Activated CD8-positive, alpha-beta memory T cell treated with anti-CD3 and anti-CD28 coated beads, Interleukin-2, amount 50 U/mL, for 4 hours (primary cell): ENCODE measurements at regions not wholly inside any gene's neighbourhood (a gene's known extent, or its start where the extent isn't known, plus 50 kb on each side); places are given as distances from the start of the nearest gene placed in this dataset.
"Not testable (repeated sequence)": the region's sequence is repeated elsewhere in the genome, so short reads cannot be mapped to it uniquely, and the experiment has no call there.

Source experiments
- DNase-seq: peaks from one replicate; pipeline ENCODE4 v3.0.0-alpha.2; 2020

DNA sequence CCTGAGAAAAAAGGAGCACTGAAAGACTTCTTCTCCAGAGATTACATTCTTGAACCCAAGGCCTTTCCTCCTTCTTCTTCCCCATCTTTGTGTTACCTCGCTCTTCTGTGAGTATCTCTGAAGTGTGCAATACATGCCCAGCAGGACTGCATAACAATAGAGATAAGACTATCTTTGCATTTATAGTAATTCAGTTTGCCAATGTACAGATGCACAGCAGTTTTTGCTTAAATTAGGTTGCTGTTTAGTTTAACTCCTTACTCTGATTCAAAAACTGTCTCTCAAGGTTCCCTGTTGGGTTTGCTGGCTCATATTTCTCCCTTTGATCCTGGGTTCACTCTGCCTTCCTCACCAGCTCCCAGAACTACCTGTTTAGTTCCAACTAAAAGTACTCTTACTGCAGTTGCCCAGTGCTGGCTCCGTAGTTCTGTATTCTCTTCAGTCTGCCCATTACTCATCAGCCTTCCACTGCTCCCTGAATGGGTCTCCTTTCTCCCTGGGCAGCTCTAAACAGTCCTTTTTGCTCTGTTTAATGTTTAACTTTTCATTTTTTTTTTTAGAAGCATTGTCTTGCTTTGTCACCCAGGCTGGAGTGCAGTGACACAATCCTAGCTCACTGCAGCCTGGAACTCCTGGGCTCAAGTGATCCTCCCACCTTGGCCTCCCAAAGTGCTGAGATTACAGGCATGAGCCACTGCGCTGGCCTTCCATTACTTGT is 180.6 kb upstream of the CAND1 start:
- no peak for DNase-seq

DNA sequence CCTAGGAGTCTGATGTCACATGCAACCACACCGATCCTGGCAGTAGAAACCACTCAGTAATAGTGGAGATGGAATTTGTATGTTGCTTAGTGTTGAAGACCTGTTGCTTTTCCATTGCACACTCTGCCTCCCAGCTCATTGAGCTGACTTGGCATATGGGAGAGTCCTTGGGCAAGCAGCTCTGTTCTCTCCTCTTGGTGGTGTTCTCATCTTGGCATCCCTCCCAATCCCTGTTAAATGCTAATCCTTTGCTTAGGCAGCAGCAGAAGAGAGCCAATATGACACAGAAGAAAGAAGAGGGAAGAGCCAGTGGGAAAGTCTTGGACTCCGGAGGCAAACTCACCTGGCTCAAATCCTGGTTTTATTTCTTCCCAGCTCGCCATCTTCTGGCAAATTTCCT is 178.0 kb upstream of the CAND1 start:
- no peak for DNase-seq

DNA sequence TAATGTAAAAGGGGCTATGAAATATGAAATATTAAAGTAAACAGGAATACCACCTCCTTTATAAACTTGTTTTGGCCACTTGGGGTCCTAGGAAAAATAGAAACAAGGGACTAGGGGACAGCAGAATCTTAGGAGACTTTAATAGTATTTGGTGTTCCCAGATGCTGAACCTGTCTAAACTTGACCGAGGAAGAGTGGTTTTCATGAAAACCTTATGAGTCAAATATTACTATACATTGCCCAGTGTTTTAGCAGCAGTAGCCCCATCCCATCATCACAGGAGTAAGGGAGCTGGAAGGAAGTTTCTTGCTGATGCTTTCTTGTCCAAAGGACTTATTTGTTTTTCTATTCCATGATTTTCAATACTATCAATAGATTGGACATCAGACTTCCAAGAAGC is 177.5 kb upstream of the CAND1 start:
- DNase-seq, result no peak

DNA sequence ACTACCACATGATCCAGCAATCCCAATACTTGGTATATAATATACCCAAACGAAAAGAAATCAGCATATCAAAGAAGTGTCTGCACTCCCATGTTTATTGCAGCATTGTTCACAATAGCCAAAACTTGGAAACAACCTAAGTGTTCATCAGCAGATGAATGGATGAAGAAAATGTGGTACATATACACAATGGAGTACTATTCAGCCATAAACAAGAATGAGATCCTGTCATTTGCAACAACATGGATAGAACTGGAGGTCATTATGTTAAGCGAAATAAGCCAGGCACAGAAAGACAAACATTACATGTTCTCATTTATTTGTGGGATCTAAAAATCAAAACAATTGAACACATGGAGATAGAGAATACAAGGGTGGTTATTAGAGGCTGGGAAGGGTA is 176.2 kb upstream of the CAND1 start:
- not testable (repeated sequence) for DNase-seq

DNA sequence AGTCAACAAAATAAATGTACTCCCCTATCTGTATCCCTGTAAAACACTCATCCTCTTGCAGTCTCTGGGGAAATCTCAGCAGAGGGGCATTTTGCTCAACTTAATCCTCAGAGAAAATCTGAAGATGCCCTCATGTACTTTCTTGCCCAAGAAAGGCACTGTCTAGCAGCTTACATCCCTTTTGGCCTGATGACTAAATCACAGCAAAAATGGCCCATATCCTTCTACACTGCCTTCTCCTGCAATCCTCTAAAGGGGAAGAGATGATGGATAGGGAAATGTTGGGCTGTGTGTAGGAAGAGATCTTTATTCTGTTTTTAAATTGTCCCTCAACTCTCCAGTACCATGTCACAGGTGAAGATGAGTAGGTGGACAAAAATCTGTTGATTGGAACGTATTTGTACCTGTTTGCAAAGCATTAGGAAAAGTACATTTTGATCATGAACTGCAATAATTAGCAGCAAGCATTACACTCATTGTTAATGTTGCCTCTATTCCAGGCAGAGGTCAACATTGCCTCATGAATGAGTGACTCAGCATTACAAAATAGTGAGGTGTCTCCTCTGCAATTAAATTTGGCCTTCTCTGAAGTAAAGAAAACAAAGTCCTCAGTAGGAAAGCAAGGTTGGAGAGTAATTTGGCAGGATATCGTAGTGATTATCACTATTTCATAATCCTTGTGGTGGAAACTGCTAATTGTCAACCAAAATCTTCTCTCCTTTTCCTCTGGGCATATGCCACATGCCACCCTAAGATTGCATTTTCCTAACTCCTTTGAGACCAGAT is 172.4 kb upstream of the CAND1 start:
- no peak for DNase-seq

DNA sequence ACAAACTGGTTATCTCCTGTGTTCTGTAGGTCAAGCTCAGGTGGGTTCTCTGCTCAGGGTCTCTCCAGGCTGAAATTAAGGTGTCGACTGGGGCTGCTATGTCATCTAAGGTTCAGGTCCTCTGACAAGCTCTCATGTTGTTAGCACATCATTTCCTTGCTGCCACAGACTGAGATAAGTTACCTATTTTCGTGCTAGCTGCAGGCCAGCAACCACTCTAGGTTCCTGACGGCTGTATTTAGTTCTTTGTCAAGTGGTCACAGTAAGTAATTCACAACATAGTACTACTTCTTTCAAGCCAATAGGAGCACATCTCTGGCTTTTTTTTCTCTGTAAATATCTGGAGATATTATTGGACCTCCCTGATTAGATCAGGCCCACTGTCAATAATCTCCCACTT is 169.3 kb upstream of the CAND1 start:
- DNase-seq, result no peak

DNA sequence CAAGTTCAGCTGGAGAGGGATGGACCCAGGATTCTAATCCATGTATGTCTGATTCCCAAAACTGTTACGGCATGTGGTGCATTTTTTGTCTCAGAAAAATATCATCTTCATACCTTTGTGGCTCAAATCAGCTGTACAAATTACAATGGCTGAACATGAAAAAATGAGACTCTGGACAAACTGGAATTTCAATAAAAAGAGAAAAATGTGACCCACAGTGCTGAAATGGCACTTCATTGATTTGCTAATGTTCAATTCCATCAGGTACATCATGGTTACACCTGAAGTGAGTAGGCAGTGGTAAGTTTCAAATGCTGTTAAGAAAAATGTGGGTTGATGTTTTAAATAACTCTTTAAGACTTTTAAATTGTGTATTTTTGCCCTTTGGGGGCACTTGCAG is 165.6 kb upstream of the CAND1 start:
- no peak for DNase-seq

DNA sequence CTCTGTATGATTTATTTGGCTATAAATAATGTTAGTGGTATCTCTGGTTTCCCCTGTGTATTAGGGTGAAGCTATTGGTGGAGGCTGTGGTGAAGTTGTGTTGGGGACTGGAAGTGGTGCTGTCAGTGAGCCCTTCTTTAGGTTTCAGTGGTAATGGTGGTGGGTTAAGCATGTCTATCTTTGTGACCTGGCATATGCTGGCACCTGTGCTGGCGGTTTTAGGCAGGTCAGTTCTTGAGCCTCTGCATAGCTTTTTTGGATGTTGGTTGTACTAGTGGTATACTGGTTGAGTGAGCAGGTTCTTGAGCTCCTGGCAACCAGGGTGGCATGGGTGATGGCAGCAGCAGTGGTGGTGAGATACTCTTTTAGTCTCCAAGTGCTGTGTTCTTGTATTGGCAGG is 161.9 kb upstream of the CAND1 start:
- no peak for DNase-seq

DNA sequence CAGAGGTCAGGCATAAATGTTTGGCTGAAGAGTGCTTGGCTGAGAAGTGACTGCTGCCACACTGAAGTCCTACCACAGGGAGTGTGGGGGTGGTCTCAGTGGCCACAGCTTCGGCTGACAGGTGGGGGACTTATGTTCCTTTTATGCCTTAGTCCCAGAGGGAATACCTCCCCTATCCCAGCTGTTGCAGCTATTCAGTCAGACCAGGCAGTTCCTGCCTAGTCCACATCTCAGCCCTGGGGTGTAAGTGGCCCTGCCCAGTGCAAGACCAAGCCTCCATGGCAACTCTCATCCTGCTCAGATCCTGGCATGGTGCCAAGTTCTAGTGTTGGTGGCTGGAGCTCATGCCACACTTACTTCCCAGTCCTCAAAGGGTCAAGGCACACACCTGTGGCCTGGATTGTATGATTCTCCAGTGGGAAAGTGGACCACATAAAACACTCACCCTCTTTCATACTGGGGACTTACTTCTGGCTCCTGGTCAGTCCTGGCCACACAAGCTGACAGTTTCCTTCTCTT is 161.3 kb upstream of the CAND1 start:
- DNase-seq, result no peak

DNA sequence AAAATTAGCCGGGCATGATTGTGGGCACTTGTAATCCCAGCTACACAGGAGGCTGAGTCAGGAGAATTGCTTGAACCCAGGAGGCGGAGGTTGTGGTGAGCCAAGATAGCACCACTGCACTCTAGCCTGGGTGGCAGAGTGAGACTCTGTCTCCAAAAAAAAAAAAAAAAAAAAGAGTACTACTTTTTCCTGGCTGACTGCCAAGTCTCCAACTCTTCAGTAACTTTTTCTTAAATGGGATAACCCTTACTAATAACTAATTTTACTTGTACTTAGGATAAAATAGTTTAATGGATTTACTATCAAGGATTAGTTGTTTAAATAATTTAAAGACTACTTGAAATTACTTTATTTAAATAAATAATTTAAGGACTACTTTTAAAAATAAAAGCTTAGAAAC is 158.8 kb upstream of the CAND1 start:
- not testable (repeated sequence) for DNase-seq

DNA sequence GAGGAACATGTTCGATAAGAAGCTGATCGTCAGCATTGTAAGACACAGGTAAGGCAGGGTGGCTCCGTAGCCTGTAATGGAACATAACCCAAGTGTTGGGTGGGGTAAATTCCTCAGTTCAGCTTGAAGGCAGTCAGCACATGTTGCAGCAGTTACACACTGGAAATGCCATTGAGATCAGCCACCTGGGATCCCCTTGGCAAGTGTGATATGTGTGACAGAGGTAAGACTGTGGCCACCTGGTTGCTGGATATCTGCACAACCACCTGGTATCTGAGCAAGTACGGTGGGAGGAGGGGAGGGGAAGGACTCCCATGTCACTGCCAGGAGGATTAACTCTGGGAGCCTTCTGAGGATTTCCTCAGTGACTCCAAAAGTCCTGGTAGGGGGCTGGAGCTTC is 158.0 kb upstream of the CAND1 start:
- DNase-seq, result no peak

DNA sequence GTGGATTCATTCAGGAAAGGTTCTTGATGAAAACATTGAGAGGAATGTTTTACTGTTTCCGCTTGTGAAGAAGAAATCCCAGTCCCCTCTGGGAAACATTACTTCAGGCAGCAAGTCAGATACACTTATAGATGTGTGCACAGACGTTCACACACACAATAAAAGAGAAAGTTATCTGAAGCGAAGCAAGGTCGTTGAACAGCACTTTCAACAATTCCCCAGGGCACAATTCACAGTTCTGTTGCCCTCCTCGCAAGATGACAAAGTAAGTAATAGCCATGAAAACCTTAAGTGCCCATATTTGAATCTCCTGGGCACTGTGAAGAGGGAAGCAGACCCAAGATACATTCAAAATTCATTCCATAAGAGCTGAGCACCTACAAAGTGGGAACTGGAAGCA is 156.6 kb upstream of the CAND1 start:
- no peak for DNase-seq

DNA sequence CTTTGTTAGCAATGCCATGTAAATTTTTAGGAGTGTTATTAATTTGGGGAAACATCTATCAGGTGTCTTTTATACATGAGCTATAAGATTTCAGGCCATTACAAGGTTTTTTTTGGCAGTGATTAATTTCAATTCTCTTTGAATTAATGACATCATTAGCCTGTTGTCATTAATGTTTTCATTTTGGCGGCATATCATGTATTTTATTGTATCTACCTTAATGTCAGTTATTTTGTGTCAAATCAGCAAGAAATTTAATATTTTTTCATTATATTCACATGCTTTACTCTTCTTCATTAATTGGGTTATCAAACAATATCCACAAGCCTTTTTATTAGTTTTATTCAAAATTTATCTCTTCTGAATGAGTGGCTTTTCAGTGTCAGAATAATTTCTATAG is 153.0 kb upstream of the CAND1 start:
- no peak for DNase-seq

DNA sequence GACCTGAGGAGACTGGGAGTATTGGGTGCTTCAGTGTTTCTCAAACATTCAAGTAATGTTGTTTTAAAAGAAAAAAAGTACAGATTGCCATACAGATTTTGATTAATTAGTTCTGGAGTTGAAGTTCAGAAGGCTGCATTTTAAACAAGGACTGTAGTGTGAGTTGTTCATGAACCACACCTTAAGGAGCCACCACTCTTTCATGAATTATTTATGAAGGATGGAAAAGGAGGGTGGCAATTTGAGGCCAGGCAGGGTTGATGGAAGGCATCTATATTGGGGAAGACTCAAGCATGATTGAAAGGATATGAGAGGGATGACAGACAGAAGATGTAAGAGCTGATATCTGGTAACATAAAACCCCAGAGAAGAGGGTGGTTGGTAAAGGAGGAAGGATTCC is 146.6 kb upstream of the CAND1 start:
- DNase-seq, result no peak

DNA sequence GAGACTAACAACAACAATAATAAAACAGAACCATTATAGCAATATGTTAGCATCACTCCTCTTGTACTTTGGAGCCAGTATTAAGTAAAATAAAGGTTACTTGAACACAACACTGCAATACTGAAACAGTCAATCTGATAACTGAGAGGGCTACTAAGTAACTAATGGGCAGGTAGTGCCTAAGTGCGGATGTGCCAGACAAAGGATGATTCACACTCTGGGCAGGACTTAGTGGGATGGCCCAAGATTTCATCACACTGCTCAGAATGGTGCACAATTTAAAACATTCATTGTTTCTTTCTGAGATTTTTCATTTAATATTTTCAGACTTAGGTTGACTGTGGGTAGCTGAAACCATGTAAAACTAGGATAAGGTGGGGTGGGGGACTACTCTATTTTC is 131.9 kb upstream of the CAND1 start:
- no peak for DNase-seq

DNA sequence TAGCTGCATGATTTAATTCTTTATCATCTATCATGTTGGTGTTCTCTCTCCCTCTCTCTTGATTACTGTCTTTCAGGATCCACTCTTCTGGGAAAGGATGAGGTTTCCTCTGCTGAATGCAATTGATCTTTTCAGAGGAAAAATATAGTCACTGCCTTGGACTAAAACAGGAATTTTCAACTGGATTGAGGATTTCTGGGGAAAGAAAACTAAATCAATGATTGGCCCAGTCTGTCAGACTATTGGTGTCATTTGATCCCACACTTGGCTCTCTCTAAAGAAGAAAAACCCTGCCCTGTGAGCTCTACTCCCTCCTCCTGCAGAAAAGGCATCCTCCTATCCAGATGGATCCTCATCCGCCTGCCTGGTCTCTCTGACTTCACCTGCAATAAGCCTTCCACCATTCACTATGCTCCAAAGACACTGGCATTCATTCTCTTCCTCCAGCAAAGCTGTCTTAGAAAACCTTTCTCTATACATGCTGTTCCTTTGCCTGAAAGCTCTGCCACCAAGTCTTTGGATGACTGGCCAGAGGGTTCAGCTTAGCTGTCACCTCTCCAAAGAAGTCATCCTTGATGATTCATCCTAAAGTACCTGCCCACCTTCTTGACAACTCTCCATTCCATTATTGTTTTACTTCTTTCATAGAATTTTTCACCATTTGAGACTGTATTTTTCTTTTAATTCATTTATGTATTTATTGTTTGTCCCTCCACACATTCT is 127.7 kb upstream of the CAND1 start:
- DNase-seq, result no peak

DNA sequence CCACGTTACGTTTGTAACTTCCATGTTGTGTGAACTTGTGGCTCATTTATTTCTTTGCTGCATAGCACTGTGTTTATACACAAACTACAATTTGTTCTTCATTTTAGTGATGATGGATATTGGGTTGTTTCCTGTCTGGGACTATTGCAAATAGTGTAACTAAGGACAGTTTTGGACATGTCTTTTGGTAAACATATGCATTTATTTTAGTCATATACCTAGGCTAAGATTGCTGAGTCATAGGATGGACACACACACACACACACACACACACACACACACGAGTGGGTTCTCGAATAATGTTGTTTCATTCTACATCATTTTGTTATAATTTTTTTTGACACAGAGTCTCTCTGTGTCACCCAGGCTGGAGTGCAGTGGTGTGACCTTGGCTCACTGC is 123.5 kb upstream of the CAND1 start:
- DNase-seq, result no peak

DNA sequence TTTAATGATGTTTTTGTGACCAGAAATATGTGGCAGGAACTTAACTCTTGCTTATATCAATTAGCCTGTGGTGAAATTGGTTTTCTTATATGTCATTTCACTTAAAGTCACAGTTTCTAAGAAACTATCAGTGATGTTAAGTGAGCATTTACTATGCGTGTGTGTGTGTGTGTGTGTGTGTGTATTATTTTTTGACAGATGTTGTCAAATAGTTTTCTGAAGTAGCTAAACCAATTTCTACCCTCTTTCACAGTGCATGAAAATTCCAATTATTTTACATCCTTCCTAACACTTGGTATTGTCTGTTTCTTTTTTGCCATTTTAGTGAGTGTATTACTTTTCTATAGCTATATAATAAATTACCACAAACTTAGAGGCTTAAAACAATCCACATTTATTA is 122.1 kb upstream of the CAND1 start:
- no peak for DNase-seq

DNA sequence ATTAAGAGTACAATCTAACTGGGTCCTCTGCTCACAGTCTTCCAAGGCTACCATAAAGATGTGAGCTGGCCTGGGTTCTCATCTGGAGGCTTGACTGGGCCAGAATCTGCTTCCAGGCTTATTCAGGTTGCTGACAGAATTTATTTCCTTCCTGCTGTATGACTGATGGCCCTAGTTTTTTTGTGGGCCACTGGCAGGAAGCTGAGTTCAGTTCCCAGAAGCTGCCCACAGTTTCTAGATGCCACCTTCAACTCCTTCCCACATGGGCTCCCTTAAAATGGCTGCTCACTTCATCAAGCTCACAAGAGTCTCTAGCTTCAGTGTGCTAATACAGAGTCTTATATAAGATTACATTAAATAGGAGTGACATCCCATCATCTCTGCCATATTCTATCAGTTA is 121.7 kb upstream of the CAND1 start:
- DNase-seq, result no peak

DNA sequence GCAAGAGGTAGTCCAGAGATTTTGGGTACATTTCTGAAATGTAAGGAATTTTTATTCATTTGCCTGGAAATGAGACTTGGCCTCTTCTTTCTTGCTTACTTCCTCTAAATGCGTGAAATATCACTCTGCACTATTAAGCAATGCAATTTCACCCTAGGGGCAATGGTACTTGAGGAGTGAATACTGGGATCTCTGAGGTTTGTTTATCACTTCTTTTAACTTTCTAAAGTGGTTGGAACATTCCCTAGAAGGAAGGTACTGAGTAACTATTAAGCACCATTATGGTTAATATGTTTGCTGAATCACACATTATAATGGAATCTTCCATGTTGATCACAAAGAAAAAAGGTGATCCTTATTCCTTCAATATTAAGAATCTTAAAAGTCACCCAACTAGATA is 120.9 kb upstream of the CAND1 start:
- DNase-seq, result no peak

DNA sequence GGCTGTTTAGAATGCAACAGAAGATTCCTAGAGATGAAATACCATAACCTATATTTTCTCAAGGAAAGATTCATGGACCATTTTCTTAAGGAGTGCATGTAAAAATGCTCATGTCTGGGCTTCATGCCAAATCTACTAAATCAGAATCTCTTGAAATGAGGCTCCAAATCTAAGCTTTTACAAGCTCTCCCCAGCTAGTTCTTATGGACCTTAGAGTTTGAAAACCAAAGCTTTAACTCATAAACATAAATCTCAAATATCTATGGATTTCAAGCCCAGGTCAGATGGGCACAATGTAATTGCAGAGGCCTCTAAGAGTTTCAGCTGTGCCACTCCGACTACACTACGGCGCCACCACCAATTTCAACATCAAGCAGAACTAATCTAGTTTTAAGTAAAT is 117.3 kb upstream of the CAND1 start:
- DNase-seq, result no peak

DNA sequence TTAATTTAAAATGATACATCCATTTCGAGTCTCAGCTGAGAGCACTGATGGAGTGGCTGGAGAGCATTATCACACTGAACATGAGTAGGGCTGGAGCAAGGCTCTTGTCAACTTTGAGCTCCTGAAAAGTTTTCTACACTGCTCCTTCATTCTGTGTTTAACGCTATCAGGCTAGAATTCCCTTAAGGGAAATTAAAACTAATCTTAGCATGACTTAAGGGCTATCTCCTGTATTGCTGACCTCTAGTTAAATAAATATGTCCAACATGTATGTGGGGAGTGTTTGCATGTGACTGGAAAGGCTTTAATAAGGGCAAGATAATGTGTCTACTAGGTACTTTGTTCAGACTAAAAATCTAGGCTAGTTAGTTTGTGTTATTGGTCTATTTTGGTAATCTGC is 116.7 kb upstream of the CAND1 start:
- no peak for DNase-seq

DNA sequence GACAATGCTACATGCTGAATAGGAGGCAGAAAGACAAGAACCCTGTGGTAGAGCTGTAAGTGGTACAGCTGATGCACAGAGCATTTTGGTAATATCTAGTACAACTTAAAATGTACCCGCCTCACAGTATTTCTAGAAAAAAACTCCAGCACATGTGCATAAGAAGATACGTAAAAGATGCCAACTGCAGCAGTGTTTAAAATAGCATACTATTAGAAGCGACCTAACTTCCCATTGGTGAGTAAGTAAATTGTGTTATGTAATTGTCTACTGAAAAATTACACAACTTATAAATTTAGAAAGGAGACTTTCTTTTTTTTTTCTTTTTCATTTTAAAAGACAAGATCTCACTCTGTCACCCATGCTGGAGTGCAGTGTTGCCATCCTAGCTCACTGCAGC is 114.3 kb upstream of the CAND1 start:
- no peak for DNase-seq

DNA sequence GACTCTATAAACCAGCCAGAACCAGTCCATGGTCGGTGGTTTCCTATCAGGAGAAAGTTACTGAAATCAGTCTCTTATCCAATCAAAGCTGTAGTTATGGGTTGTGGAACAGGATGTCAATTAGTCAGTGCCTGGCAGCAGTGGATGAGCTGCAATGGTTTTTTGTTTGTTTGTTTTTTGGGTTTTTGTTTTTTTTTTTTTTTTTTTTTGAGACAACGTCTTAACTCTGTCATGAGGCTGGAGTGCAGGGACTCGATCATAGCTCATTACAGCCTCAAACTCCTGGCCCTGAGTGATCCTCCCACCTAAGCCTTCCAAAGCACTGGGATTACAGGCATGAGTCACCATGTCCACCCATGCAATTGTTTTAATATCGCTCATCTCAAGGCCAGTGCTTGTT is 113.3 kb upstream of the CAND1 start:
- DNase-seq, result no peak
